Neural cell (in vitro differentiated cells): ENCODE measurements at regions not wholly inside any gene's neighbourhood (a gene's known extent, or its start where the extent isn't known, plus 50 kb on each side); places are given as distances from the start of the nearest gene placed in this dataset.

ENCODE experiments used
- CTCF ChIP-seq: fragments of 450-650 bp; IDR thresholded peaks from 2 replicates; pipeline ENCODE4 v1.5.1; 2014; ENCODE audit warnings: antibody characterized with exemption, mild to moderate bottlenecking, moderate library complexity; ENCODE audit not compliant: poor library complexity, severe bottlenecking
- EP300 ChIP-seq: fragments of 450-650 bp; conservative IDR thresholded peaks from 2 replicates; pipeline ENCODE4 v1.6.1; 2014; ENCODE audit warnings: antibody characterized with exemption, mild to moderate bottlenecking, moderate library complexity; ENCODE audit not compliant: poor library complexity, severe bottlenecking
- EZH2 ChIP-seq: fragments of 200-600, 300-800 bp; shearing (Covaris generic), sonication (generic); IDR thresholded peaks from 2 replicates; pipeline ENCODE4 v1.6.1; 2014; ENCODE audit warnings: antibody characterized with exemption, low read length, borderline replicate concordance, mild to moderate bottlenecking; ENCODE audit not compliant: insufficient read depth, poor library complexity, severe bottlenecking
- POLR2AphosphoS5 ChIP-seq: IDR thresholded peaks from 2 replicates; pipeline ENCODE4 v1.6.1; 2012
- RAD21 ChIP-seq: fragments of 450-650 bp; conservative IDR thresholded peaks from 2 replicates; pipeline ENCODE4 v1.6.1; 2014; ENCODE audit warnings: antibody characterized with exemption, mild to moderate bottlenecking, moderate library complexity
- REST ChIP-seq: IDR thresholded peaks from 2 replicates; pipeline ENCODE4 v1.6.1; 2012; ENCODE audit warnings: borderline replicate concordance

GRCh38 chr22:26851125-26851524 is 193.7 kb downstream of the MIAT start:
- TF ChIP-seq CTCF = no peak
- no peak for TF ChIP-seq POLR2AphosphoS5
- TF ChIP-seq RAD21 = no peak
- TF ChIP-seq EZH2 = no peak
- TF ChIP-seq EP300 = no peak
- TF ChIP-seq REST = no peak
